Lower leg skin (tissue), 3 donors: ENCODE measurements at regions not wholly inside any gene's neighbourhood (a gene's known extent, or its start where the extent isn't known, plus 50 kb on each side); places are given as distances from the start of the nearest gene placed in this dataset.

Source experiments
- CTCF ChIP-seq, 3 donors: fragments of 450-650 bp; IDR thresholded peaks; one replicate each; pipeline ENCODE4 v1.5.1; 2016; ENCODE audit warnings: antibody characterized with exemption in 3 of 3, mild to moderate bottlenecking in 3 of 3, moderate library complexity in 2 of 3
- POLR2A ChIP-seq, 2 donors: fragments of 450-650 bp; IDR thresholded peaks; one replicate each; pipeline ENCODE4 v1.6.1; 2016 to 2017; ENCODE audit warnings: antibody characterized with exemption in 2 of 2, mild to moderate bottlenecking in 1 of 2, moderate library complexity in 1 of 2

- no peak for TF ChIP-seq CTCF (IDR thresholded peaks at IDR 0.05)
- no peak for TF ChIP-seq POLR2A (IDR thresholded peaks at IDR 0.05)
Observed at GRCh38 chr9:16321461-16322119, 548.9 kb downstream of the BNC2 start.
